Esophagus (tissue), 2 donors: ENCODE measurements at regions not wholly inside any gene's neighbourhood (a gene's known extent, or its start where the extent isn't known, plus 50 kb on each side); places are given as distances from the start of the nearest gene placed in this dataset.

Experiments
- H3K27ac ChIP-seq, 2 donors: one replicate each; pipeline ENCODE4 v1.5.1; 2013; ENCODE audit warnings: low read depth in 2 of 2, mild to moderate bottlenecking in 2 of 2, inconsistent platforms in 1 of 2, low read length in 1 of 2, moderate library complexity in 1 of 2
- H3K27me3 ChIP-seq, 2 donors: one replicate each; pipeline ENCODE4 v1.6.1; 2013; ENCODE audit warnings: low read length in 2 of 2, control low read depth in 1 of 2, mild to moderate bottlenecking in 1 of 2; ENCODE audit not compliant: insufficient read depth in 2 of 2, control insufficient read depth in 1 of 2
- H3K36me3 ChIP-seq, 2 donors: one replicate each; pipeline ENCODE4 v1.6.1; 2013; ENCODE audit warnings: low read length in 1 of 2; ENCODE audit not compliant: control insufficient read depth in 2 of 2, insufficient read depth in 2 of 2
- H3K4me1 ChIP-seq, 2 donors: one replicate each; pipeline ENCODE4 v1.6.1; 2013; ENCODE audit warnings: low read length in 1 of 2; ENCODE audit not compliant: control insufficient read depth in 2 of 2, insufficient read depth in 2 of 2
- H3K4me3 ChIP-seq, 2 donors: one replicate each; pipeline ENCODE4 v1.5.1; 2013; ENCODE audit warnings: low read length in 2 of 2, mild to moderate bottlenecking in 2 of 2, low read depth in 1 of 2, moderate library complexity in 1 of 2
- H3K9me3 ChIP-seq, 2 donors: one replicate each; pipeline ENCODE4 v1.6.1; 2013; ENCODE audit warnings: mild to moderate bottlenecking in 2 of 2, low read depth in 1 of 2, low read length in 1 of 2, moderate library complexity in 1 of 2; ENCODE audit not compliant: control insufficient read depth in 2 of 2, insufficient read depth in 1 of 2
- WGBS, 2 donors: extraction: QIAGEN DNeasy Blood & Tissue Kit; methylation state at CpG; one replicate each; pipeline ENCODE4 v1.1.7; 2013; 5-methylcytosine and 5-hydroxymethylcytosine counted together
- donor health status: healthy with polysubstance abuse.
- donor health status: Bipolar disorder and iron deficiency.

- H3K27ac ChIP-seq, result no peak overlapping the region
- H3K4me1 ChIP-seq, result peaks cover 0 to 4% of the 10 kb centered on the region in 2 donors
- WGBS, 2 donors, result 66 to 74% methylated on average over 7 of the region's 7 CpGs
- no peaks in the 10 kb centered on the region for H3K36me3 ChIP-seq
- peaks cover 3 to 4% of the 10 kb centered on the region in 2 donors for H3K27me3 ChIP-seq
- H3K4me3 ChIP-seq, result no peak overlapping the region
- no peaks in the 10 kb centered on the region for H3K9me3 ChIP-seq
These were observed 181.8 kb downstream of the FOXA2 start for GRCh38 chr20:22402550-22402949.

- H3K4me3 ChIP-seq, result no peak overlapping the region
- peaks cover 3 to 4% of the 10 kb centered on the region in 2 donors for H3K27me3 ChIP-seq
- H3K27ac ChIP-seq, result no peak overlapping the region
- peaks cover 0 to 4% of the 10 kb centered on the region in 2 donors for H3K4me1 ChIP-seq
- no peaks in the 10 kb centered on the region for H3K36me3 ChIP-seq
- no peaks in the 10 kb centered on the region for H3K9me3 ChIP-seq
- WGBS, 2 donors, result 88% methylated on average over 4 of the region's 4 CpGs
These were observed 183.9 kb downstream of the FOXA2 start for GRCh38 chr20:22400440-22400839.

- H3K4me3 ChIP-seq, result no peak overlapping the region
- no peaks in the 10 kb centered on the region for H3K9me3 ChIP-seq
- H3K4me1 ChIP-seq, result peaks cover 0 to 3% of the 10 kb centered on the region in 2 donors
- H3K36me3 ChIP-seq, result no peaks in the 10 kb centered on the region
- 71 to 74% methylated on average over 1 of the region's 1 CpG for WGBS, 2 donors
- no peak overlapping the region for H3K27ac ChIP-seq
- H3K27me3 ChIP-seq, result peaks cover 0 to 6% of the 10 kb centered on the region in 2 donors
These were observed 189.8 kb downstream of the FOXA2 start for GRCh38 chr20:22394583-22394982.

- H3K27me3 ChIP-seq, result peaks cover 0 to 2% of the 10 kb centered on the region in 2 donors
- H3K36me3 ChIP-seq, result no peaks in the 10 kb centered on the region
- H3K27ac ChIP-seq, result no peak overlapping the region
- no peaks in the 10 kb centered on the region for H3K9me3 ChIP-seq
- H3K4me3 ChIP-seq, result no peak overlapping the region
- WGBS, 2 donors, result 62 to 64% methylated on average over 5 of the region's 5 CpGs
- peaks cover 0 to 3% of the 10 kb centered on the region in 2 donors for H3K4me1 ChIP-seq
These were observed 193.8 kb downstream of the FOXA2 start for GRCh38 chr20:22390543-22390903.

GRCh38 chr20:22389836-22390542 is 194.4 kb downstream of the FOXA2 start:
- peaks cover 0 to 2% of the 10 kb centered on the region in 2 donors for H3K27me3 ChIP-seq
- no peak overlapping the region for H3K4me3 ChIP-seq
- H3K9me3 ChIP-seq, result no peaks in the 10 kb centered on the region
- WGBS, 2 donors, result 48 to 58% methylated on average over 8 of the region's 8 CpGs
- no peaks in the 10 kb centered on the region for H3K36me3 ChIP-seq
- peaks cover 0 to 3% of the 10 kb centered on the region in 2 donors for H3K4me1 ChIP-seq
- no peak overlapping the region for H3K27ac ChIP-seq

- H3K36me3 ChIP-seq, result no peaks in the 10 kb centered on the region
- H3K9me3 ChIP-seq, result no peaks in the 10 kb centered on the region
- peaks cover 0 to 3% of the 10 kb centered on the region in 2 donors for H3K4me1 ChIP-seq
- WGBS, 2 donors, result 91 to 98% methylated on average over 1 of the region's 1 CpG
- H3K27ac ChIP-seq, result no peak overlapping the region
- H3K4me3 ChIP-seq, result no peak overlapping the region
- H3K27me3 ChIP-seq, result no peaks in the 10 kb centered on the region
These were observed 196.9 kb downstream of the FOXA2 start for GRCh38 chr20:22387452-22387851.

GRCh38 chr20:22386306-22386623 is 198.1 kb downstream of the FOXA2 start:
- H3K4me3 ChIP-seq, result no peak overlapping the region
- peaks cover 0 to 3% of the 10 kb centered on the region in 2 donors for H3K4me1 ChIP-seq
- H3K36me3 ChIP-seq, result no peaks in the 10 kb centered on the region
- no peak overlapping the region for H3K27ac ChIP-seq
- no peaks in the 10 kb centered on the region for H3K9me3 ChIP-seq
- H3K27me3 ChIP-seq, result no peaks in the 10 kb centered on the region
- WGBS, 2 donors, result 59 to 63% methylated on average over 3 of the region's 3 CpGs

- peaks cover 0 to 3% of the 10 kb centered on the region in 2 donors for H3K4me1 ChIP-seq
- H3K27me3 ChIP-seq, result no peaks in the 10 kb centered on the region
- no peak overlapping the region for H3K27ac ChIP-seq
- no peak overlapping the region for H3K4me3 ChIP-seq
- no peaks in the 10 kb centered on the region for H3K36me3 ChIP-seq
- no peaks in the 10 kb centered on the region for H3K9me3 ChIP-seq
- WGBS, 2 donors, result 54 to 59% methylated on average over 7 of the region's 7 CpGs
These were observed 198.6 kb downstream of the FOXA2 start for GRCh38 chr20:22385602-22386305.

- WGBS, 2 donors, result 65 to 87% methylated on average over 3 of the region's 3 CpGs
These were observed 199.4 kb downstream of the FOXA2 start for GRCh38 chr20:22384978-22385377.

GRCh38 chr20:22383156-22383555 is 201.2 kb downstream of the FOXA2 start:
- no peak overlapping the region for H3K27ac ChIP-seq
- no peaks in the 10 kb centered on the region for H3K9me3 ChIP-seq
- H3K4me1 ChIP-seq, result no peaks in the 10 kb centered on the region
- H3K36me3 ChIP-seq, result no peaks in the 10 kb centered on the region
- H3K4me3 ChIP-seq, result no peak overlapping the region
- WGBS, 2 donors, result 86 to 87% methylated on average over 4 of the region's 4 CpGs
- H3K27me3 ChIP-seq, result no peaks in the 10 kb centered on the region

More at GRCh38 chr20:22384978-22385377, 199.4 kb downstream of the FOXA2 start:
- Histone ChIP-seq H3K36me3 (no peaks in the 10 kb centered on the region), H3K27me3 (no peaks in the 10 kb centered on the region), H3K27ac (no peak overlapping the region), H3K9me3 (no peaks in the 10 kb centered on the region), H3K4me3 (no peak overlapping the region), H3K4me1 (peaks cover 0 to 2% of the 10 kb centered on the region in 2 donors)
